ENCODE measurements at regions not wholly inside any gene's neighbourhood (a gene's known extent, or its start where the extent isn't known, plus 50 kb on each side); places are given as distances from the start of the nearest gene placed in this dataset.

- no peak for TF ChIP-seq CTCF (IDR thresholded peaks at IDR 0.05; ENCODE audit: low read depth, low read length, poor library complexity, severe bottlenecking)
- TF ChIP-seq EZH2phosphoT487 (IDR thresholded peaks at IDR 0.05; ENCODE audit: borderline replicate concordance, low read length): no peak
Measured at GRCh38 chr6:33915134-33915533, 111.3 kb upstream of the MLN start.
